GM19455 (cell line): ENCODE measurements at regions not wholly inside any gene's neighbourhood (a gene's known extent, or its start where the extent isn't known, plus 50 kb on each side); places are given as distances from the start of the nearest gene placed in this dataset.

Experiments
- ATAC-seq: cut with Tn5 transposase; IDR thresholded peaks from one replicate; pipeline ENCODE4 v1.9.1; 2021; ENCODE audit not compliant: unreplicated experiment

DNA sequence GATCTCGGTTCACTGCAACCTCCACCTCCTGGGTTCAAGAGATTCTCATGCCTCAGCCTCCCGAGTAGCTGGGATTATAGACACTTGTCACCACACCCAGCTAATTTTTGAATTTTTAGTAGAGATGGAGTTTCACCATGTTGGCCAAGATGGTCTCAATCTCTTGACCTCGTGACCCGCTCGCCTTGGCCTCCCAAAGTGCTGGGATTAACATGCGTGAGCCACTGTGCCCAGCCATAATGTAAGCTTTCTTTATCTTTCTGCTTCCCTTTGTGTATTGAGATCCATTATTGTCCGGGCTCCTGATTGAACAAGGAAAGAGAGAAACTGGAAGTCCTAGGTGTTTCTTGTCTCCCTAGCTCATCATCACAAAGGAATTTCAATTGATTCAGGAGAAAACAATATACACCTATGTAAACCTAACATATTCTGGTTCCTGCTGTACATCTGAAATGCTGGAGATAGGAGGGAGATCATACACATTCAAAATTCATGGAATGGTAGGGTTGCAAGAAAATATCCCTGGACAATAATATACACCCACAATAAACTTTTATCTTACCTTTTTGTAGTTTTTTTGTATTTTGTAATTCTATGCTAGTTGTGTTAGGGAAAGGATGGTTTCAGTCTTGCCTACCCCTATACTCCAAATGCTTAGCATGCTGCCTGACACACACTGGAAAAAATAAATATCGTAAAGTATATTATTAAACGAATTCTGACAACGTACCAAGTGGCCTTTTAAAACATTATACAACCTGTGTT lies 194.4 kb upstream of the HS3ST1 start:
- no peak for ATAC-seq

- ATAC-seq, result no peak
Measured at GRCh38 chr4:11620861-11621260, 192.2 kb upstream of the HS3ST1 start.

DNA sequence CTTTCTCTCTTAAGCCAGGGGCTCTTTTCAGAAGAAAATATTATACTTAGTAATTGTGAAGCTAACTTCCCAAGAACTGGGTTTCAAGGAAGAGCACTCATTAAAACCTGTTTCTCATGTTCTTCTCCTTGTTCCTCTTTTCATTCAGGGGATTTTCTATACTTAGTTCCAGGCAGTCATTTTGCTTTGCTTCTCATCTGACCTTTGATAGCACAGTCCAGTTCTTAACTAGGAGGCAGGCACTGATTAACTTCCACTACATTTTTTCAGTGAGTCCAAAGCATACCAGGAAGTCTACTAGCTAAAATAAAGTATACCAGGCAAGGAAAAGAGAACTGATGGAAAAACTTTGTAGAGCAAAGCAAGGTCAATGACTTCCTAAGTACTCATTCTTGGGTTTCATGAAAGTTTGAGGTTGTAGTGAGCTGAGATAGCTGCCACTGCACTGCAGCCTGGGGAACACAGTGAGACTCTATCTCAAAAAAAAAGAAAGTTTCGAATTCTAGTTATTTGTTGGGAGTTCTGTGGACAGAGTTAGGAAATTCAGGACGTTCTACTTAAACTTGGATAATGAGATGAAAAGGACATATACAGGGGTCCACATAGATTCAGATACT lies 190.1 kb upstream of the HS3ST1 start:
- ATAC-seq, result no peak

DNA sequence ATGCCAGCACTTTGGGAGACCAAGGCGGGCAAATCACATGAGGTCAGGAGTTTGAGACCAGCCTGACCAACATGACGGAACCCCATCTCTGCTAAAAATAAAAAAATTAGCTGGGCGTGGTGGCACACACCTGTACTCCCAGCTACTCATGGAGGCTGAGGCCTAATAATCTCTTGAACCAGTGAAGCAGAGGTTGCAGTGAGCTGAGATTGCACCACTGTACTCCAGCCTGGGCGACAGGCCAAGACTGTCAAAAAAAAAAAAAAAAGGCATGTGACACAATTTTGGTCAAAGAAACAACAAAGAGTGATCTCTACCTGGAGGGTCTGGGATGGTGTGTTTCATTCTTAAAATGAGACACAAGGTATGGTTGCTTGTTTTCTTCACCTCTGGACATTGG lies 188.2 kb upstream of the HS3ST1 start:
- ATAC-seq, result no peak

DNA sequence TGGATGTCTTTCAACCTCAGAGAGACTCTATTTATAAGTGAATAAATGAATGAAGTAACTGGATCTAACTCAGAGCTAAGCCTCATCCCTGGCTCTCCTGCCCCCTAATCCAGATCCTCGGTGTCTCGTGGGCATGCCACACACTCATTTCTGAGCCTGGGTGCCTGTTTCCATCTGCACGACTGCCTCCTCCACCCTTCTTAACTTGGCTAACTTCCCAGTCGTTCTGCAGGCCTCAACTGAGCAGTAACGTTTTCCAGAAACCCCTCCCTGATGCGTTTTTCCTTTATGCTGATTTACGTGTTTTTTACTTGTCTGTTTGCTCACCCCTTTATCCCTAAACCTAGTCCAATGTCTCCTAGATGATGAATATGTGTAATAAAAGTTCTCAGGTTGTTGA lies 186.9 kb upstream of the HS3ST1 start:
- no peak for ATAC-seq

DNA sequence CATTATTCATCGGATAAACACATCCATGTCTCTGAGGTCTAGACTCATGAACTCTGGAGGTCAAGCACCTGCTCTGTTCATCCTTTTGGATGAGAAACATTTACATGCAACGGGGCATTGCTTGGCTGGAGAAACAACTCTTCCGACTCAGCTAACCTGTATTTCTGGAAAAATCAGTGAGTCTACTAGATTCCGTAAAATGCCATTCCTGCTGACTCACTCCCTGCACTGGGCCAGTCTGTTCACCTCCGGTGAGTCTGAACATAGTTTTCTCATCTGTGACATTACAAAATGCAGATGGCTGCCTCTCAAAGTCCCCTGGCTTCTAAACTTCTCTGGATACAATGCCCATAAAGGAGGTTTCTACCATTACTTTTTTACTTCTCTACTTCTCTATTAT lies 185.7 kb upstream of the HS3ST1 start:
- ATAC-seq, result no peak

DNA sequence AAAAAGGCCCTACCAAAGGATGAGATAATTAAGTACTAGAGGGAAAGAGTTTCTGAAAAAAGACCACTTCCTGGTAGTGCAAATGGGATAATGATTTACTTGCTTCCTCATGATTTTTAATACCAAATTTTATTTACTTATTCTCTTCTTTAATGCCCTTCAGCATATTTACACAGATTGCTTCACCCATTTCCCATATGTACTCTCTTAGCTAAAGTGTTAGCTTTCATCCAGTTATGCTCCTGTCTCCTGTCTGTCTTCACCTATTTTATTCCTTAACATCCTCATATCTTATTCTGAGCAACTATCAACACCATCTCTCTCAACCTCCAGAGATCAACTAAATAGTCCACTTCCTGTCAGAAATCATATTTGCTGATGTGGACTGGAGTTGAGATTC lies 183.2 kb upstream of the HS3ST1 start:
- no peak for ATAC-seq

GRCh38 chr4:11609751-11610150 lies 181.1 kb upstream of the HS3ST1 start:
- no peak for ATAC-seq

DNA sequence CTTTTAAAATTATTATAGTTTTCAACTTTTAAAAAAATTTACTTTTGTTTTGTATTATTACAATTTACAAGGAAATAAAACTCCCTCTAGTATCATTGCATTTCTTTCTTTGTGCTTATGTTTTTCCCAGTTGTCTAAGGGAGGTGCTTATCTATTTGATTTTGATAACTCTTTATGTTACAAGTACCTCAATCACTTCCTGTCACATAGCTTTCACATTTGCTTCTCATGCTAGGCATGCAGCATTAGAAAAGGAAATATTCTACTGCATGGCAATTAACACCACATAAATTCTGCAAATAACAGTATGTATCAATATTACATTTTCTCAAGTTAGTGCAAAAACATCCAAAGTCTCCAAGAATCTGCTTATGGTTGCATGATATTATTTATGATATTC lies 180.3 kb upstream of the HS3ST1 start:
- no peak for ATAC-seq

- no peak for ATAC-seq
Measured at GRCh38 chr4:11606078-11606477, 177.4 kb upstream of the HS3ST1 start.

- ATAC-seq, result no peak
Measured at GRCh38 chr4:11605597-11605996, 176.9 kb upstream of the HS3ST1 start.

- no peak for ATAC-seq
Measured at GRCh38 chr4:11604821-11605220, 176.1 kb upstream of the HS3ST1 start.

- no peak for ATAC-seq
Measured at GRCh38 chr4:11603591-11604194, 175.0 kb upstream of the HS3ST1 start.

DNA sequence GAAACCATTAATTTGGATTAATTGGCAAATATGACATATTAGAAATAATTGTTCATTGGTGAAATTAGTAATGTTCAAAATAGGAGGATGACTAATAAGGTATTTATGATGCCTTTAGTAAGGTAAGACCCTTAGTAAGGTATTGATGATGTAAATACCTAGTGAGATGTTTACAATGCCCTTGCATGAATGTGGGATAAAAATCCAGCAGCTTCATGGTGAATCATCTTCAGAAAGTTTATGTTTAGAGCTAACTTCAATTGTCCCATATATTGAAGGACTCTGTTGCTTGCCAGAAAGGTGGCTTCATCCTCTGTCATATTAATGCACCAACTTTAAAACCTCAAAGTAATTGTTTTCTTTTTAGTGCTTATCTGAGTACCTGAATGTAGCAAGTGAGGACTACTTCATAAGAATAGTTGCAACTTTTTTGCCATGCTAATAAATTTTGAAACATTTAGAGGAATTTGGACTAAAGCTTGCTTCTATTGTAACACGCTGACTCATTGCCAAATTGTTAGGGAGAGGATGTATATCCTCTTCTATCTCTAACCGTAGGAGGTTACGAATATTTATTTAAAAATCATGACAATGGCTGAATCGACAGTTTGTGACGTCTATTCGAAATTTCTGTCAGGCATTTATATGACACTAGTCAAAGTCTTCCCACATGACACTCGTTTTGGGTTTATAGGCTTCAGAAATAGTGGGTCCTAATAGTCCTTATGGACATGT lies 174.1 kb upstream of the HS3ST1 start:
- no peak for ATAC-seq

DNA sequence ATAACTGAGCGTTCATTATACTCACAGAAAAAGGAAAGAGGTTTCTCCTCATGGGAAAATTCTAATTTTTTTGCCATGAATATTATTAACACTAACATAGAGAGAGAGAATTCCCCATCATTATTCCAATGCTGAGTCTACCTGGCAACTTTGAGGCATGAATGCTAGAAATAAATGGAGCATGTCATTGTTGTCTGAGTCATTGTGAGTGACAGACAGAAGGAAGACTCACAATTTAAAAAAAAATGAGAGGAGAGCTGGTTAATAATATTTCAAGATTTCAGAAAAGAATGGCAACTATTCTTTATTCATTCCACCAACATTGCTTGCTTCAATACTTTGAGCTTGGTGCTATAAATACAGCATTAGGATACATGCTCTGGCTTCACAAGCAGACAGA lies 170.4 kb upstream of the HS3ST1 start:
- ATAC-seq, result no peak

DNA sequence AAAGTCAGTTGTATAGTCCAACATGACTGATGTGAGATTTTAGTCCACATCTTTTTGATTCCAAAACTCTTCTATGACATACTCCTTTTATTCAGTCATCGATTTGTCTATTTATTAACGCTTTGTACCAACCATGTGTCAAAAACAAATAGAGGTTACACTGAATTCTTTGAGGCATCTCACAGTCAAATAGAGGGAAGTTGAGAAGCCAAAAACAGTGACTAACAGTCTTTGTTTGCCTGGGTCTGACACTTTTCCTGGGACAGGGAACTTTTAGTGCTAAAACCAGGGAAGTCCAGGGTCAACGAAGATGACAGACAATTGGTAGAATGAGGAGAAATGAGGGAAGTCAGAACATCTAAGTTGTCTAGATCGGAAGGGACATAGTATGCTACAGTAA lies 169.9 kb upstream of the HS3ST1 start:
- ATAC-seq, result no peak

DNA sequence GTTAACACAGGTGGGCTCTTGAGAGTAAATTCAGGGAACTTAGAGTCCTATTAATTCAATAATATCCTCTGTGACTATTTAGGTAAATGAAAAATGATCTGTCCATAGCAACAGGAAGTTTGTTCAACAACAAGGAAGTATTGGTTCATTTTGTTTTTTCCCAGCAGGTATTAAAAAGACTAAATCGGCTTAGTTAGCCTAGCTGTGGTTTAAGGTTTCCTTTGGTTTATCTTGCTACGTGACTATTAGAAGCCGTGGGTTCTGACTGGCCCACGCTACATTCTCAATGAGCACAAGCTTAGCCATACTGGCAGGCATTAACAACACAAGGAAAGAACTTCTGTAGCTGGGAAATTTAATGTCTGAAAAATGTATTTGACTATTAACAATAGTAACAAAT lies 168.8 kb upstream of the HS3ST1 start:
- ATAC-seq, result no peak

DNA sequence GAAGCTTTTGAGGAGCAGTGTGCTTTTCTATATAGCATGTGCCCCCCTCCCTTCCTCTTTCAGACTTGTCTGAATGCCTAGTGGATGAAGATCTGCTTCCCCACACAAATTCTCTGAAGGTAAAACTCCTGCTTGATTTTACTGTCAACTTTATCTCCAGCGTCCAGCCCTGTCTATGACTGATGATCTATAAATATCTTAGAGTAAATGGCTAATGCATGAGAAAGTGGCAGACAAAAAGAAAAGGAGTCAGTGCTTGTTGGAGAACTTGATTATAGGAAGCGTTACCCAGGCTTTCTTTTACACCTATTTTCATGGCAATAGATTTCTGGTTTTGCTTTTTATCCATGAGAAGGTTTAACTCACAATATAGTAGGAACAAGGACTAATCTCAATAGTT lies 168.3 kb upstream of the HS3ST1 start:
- ATAC-seq, result no peak

DNA sequence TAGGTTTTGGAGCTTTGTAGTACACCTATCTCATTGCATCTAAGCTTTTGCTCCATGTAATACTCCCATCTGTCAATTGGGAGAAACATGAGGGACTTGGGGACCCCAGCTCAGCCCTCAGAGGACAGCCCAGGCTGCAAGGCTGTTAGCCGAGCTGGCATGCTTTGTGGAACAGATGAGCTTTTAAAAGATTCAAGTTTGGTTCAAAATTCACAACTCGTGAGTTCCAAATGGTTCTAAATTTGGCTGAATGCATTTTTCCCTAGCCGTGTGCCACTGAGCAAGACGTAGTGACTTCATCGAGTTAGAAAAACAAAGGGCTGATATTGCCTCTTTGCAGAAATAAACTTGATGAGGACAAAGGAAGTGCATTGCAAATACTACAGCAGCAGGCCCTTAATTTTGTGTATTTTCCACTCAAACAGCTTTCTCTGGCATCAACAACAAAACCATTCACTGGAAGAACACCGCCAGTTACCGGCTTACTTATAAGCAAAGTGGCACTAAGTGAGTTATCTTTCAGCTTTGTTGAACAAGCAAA lies 165.0 kb upstream of the HS3ST1 start:
- no peak for ATAC-seq

- no peak for ATAC-seq
Measured at GRCh38 chr4:11592276-11592675, 163.6 kb upstream of the HS3ST1 start.

DNA sequence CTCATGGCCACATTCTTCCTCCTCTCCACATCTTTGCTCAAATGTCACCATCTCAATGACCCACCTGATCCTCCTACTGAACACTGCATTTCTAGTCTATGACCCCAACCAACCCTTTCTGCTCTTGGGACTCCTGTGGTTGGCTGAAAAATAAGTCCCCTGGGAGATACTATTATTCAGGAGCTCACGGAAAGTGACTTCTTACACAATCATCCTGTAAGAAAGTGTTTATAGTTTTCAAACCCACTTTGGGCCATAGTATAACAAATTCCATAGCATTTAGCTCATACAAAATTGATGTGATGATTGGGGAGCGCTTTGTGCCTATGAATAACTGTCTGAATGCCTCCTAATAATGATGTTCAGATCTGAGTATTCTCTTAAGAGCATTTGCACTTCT lies 161.4 kb upstream of the HS3ST1 start:
- no peak for ATAC-seq

DNA sequence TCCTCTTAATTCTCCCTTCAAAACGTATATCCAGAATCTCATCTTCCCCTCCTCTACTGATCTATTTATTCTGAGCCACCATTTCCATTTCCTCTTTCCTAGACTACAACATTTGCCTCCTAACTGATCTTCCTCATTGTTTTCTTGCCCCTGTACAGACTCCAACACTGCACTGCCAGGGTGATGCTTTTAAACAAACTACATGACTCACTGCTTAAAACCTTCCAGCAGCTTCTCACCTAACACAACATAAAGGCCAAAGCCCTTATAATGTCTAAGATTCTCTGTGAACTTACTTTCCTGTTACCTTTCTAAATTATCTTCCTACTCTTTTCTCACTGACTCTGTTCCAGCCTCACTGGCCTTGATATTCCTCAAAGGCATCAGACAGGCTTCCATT lies 161.0 kb upstream of the HS3ST1 start:
- no peak for ATAC-seq
